ENCODE measurements at regions not wholly inside any gene's neighbourhood (a gene's known extent, or its start where the extent isn't known, plus 50 kb on each side); places are given as distances from the start of the nearest gene placed in this dataset.
A peak's percentile ranks its signal among the peaks of the same experiment; 100 is the strongest.
"Not testable (repeated sequence)": the region's sequence is repeated elsewhere in the genome, so short reads cannot be mapped to it uniquely, and the experiment has no call there.

DNA sequence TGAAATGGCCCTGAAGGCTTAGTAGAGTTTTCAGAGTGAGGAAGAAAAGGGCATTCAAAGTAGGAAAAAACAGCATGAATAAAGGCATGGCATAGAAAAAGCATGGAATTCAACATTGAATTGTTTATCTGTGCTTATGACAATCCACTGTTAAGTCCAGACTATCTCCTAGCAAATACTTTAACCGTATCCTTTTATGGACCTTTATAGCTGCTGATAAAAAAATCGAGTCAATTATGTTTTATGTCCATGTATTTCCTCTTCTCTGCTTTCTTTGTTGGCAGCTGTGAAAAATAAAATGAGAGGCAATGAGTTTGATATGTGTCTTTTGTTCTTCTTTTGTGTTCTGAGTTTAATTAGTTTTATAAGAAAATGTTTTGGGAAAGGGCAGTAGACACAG, 70.4 kb downstream of the TDRD15 start:
- DNase-seq (ENCODE audit: low read depth) = no peak

DNA sequence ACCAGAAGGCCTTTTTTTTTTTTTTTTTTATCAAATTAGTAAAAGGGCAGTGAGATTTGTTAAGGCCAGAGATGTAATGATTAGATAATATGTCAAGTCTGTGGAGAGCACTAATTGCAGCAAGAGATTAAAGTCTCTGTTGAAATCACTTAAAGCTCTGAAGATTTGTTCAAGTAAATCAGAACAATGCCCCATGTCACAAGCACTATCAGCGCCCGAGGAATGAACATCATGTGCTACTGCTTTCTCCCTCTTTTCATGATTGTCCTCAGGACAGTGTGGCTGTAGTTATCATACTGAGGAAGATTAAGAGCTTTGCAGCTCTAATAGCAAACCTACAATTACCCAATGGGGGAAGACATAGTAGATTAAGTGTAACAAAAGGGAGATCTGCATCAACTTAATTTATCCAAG, 71.1 kb downstream of the TDRD15 start:
- DNase-seq (ENCODE audit: low read depth) = no peak

DNA sequence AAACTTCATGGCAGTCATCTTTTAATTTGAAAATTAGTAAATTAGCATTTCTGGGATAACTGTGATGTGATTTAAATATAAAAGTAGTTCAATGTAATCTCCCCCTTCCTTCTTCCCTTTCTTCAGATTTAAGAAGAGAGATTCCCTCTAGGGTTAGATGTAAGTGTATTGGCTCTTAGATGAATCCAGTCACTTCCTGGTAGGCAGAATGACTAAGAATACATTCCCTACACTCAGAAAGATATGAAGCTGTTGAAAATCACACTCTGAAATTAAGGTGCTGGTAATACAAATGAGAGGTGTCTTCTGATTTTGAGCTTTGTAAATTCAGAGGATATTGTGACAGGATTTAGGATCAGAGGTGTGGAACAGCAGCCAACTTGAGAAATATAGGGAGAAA, 71.6 kb downstream of the TDRD15 start:
- DNase-seq (ENCODE audit: low read depth) = no peak

DNA sequence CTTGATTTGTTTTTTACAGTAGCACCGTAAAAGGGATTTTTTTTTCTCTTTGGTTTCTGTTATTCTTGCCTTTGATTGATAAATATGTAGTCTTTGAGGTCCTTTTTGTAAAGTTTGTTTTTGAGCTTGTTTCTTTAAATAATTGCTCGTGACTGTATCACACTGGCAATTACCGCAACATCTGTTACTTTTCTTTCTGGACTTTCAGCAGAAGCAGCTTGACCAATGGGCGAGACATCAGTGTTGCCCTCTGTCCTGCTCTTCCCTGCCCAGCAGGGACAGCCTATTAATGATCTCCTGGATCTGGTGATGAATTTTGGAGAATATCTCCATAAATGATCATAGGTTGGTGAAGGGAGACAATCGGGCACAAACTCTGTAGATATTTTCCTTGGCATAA, 74.9 kb downstream of the TDRD15 start:
- DNase-seq (ENCODE audit: low read depth) = no peak

DNA sequence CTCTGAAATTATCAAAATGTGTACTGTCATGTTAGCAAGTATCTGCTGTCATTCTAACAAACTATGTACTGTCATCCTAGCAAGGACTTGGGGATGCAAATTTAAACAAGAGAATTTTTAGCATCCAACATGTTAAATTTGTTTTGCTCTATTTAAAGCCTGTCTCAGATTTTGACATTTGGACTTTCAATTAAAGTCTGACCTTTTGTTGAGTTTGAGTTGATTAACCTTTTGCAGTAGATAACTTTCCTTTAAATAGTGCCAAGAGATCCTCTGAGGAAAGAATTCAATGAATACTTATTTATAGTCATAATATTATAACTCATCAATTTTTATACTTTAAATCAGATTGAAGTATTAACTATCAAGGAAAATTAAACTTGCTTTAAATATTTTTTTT, 80.2 kb downstream of the TDRD15 start:
- no peak for DNase-seq (ENCODE audit: low read depth)

DNA sequence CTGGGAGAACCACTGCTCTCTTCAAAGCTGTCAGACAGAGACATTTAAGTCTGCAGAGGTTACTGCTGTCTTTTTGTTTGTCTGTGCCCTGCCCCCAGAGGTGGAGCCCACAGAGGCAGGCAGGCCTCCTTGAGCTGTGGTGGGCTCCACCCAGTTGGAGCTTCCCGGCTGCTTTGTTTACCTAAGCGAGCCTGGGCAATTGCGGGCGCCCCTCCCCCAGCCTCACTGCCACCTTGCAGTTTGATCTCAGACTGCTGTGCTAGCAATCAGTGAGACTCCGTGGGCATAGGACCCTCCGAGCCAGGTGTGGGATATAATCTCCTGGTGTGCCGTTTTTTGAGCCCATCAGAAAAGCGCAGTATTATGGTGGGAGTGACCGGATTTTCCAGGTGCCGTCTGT, 90.3 kb downstream of the TDRD15 start:
- DNase-seq (ENCODE audit: low read depth) = not testable (repeated sequence)

DNA sequence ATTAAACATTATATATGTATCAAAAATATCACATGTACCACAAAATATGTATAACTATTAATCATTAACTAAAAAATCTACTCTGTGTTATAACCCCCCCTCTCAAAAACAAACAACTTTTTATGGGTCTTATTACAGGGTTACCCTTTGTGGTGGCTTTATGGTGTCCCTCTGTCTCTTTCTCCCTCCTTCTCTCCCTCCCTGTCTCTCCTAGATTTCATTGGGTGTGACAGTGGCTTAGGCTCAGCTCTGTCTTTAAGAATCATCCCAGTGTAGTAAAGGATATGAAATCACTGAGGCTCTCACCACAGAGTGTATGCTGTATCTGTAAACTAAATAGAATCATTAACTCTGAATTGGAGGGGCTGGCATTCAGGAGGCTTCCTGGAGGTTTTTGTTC, 93.7 kb downstream of the TDRD15 start:
- DNase-seq (ENCODE audit: low read depth) = no peak

DNA sequence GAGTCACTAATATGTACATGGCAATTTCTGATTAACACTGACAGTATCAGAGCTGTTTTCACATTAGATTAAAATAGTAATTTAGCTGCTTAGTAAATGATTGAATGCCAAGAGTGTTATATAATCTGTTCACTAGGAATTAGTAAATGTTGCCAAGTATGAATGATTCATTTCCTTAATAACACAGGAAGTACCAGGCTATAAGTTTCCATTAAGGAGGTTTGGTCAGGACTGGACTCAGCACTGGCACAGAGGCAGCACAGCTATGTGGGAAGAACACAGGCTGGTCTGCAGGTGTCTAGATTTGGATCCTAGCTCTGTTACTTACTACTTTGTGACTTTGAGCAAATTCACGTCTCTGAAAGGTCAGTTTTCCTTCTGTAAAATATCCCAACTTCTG, 97.2 kb downstream of the TDRD15 start:
- DNase-seq (ENCODE audit: low read depth) = peak; percentile 33

DNA sequence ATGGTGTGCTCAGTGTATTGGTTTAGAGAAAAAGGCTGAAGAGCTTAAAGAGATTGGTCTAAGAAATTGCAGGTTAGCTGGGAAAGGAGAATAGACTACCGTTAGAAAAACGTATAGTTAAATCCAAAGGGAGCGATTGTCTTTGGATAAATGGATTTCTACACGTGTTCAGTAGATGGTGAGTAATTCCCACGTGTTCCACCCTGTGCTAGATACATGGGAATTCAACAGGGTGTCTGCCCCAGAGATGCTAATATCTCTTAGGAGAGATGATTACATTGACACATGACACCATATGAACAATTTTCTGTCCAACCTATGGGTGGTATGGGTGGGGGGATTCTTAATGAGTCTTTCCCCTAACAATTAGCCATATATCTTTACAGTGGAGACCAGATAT, 99.8 kb downstream of the TDRD15 start:
- DNase-seq (ENCODE audit: low read depth) = no peak

DNA sequence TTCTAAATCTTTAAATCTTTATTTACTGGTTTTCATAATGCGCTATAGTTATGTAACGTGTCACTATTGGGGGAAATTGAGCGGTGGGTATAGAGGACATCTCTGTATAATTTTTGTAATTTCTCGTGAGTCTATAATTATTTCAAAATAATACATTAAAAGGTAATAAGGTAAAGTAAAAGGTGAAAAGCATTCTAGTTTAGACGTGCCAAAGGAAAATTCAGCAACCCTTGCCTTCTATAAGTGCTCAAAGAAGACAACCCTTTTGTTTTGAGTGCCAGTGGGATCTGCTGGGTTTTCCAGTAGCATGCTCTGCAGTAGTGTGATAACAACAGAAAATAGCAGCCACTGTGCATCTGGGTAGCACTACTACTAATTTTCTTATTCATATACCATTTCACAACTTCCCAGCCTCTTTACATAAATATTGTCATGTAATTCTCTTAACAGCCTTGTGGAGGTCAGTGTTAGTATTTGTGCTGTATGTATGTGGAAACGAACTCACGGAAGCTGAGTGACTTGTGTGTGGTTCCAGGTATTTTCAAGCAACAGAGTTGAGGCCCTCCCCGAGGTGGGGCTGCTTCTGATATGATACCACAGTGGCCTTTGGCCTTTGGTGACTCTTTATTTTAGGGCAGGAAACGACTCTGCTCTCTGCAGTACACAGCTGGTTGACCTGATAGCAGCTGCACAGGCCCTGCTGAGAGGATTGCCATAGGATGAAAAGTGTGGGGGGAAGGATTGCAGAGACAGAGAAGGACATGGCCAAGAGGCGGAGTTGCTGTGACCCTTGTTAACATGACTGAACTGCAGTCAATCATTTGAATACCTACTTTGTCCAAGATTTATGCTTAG, 104.5 kb downstream of the TDRD15 start:
- DNase-seq (ENCODE audit: low read depth) = no peak

DNA sequence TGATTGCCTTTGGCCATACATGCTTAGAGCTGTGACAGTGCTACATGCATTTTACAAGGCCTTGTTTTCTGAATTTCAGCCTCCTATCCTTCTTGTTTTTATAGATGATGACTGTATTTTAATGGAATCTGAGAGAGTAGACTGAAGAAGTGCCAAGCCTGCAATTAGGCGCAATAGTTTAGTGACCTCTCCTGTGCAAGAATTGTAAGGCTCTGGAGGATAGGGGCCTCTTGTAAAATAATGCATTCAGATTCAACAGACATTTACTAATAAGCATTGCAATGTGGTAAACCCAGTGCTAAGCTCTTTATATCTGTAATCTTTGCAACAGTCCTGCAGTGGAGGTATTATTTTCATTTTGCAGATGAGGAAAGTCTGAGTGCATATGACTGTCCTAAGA, 105.5 kb downstream of the TDRD15 start:
- DNase-seq (ENCODE audit: low read depth) = peak; percentile 17

DNA sequence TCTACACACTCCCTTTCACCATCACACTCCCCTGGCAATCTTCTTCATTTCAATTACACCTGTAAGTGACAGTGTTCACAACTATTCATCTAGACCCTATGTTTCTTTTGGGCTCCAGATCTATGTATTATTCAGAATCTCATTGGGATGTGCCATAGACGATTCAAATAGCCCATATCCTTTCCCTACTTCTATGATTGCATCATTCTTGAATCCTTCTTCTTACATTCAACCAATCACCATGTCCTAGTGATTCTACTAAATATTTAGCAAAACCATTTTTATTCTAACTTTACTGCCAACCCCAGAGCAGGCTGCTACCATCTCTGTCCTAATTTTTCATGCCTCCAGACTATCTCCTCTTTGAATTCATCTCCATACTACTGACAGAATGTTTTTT, 106.4 kb downstream of the TDRD15 start:
- DNase-seq (ENCODE audit: low read depth) = no peak

DNA sequence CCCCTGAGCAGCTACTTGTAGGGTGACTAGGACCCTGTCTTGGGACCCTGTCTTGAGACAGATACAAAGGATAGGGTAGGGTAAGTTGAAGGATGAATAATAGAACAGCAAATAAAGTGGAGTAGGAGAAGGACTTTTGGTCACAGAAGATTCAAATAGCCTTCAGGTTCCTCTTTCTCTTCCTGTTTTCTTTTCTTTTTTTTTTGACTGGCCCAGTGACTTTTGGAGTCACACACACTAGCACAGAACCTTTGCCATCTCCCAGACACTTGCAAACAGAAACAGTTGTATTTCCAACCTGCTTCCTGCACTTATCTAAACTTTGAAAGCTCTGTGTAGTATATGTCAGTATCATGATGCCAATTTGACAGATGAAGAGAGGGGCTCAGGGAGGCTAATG, 108.2 kb downstream of the TDRD15 start:
- DNase-seq (ENCODE audit: low read depth) = no peak

DNA sequence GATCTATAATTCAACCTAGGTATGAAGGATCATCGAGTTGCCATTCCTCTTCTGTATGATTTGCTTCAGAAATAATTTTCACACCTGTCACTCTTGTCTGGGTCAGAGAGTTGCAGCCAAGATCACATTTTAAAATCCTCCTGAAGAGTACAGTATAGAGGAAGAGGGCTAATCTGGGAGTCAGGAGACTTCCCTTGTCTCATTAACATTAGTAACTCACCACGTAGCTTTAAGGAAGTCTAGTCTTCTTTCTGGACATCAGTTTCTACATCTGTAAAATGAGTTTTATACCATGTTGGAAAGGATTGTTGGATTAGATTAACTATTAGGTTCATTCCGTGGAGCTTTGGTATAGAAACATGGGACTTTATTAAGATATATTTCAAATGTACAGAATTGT, 109.4 kb downstream of the TDRD15 start:
- no peak for DNase-seq (ENCODE audit: low read depth)

DNA sequence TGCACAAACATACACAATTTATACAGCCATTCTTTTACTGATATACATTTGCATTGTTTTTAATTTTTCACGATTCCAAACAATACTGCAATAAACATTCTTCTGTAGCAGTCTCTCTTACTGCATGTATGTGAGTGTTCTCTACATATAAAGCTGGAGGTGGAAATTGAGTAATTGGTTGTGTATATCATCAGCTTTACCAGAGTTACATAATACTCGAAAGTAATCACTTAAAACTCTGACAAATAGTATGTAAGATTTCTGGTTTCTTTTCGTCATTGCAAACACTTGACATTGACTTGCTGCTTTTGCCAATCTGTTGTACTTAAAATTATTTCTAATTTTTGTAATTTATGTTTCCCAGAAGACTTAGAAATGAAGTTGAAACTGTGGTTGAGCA, 110.2 kb downstream of the TDRD15 start:
- no peak for DNase-seq (ENCODE audit: low read depth)

DNA sequence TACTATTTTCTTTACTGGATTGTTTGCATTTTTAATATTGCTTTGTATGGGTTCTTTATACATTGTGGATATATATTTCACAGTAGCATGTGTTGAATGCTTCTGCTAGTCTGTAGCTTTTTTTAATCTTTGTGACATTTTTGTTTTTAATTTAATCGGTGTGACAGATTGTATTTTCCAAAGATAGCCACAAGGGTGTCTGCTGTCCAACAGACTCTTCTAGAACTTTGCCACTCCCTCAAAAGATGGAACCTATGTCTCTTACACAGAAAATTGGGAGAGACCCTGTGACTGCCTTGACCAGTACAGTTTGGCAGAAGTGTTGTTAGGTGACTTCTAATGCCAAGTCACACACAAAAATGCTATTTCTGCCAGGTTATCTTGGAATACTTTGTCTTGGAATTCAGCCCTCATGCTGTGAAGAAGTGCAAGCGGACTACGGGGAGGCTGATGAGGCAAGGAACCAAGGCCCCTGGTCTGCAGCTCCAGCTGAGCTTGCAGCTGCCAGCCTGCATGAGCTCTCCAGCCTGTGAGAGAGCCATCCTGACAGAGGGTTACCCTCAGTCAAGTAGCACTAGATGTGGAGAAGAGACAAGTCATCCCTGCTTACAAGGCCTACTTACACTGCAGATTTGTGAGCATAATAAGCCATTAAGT, 110.8 kb downstream of the TDRD15 start:
- DNase-seq (ENCODE audit: low read depth) = no peak

DNA sequence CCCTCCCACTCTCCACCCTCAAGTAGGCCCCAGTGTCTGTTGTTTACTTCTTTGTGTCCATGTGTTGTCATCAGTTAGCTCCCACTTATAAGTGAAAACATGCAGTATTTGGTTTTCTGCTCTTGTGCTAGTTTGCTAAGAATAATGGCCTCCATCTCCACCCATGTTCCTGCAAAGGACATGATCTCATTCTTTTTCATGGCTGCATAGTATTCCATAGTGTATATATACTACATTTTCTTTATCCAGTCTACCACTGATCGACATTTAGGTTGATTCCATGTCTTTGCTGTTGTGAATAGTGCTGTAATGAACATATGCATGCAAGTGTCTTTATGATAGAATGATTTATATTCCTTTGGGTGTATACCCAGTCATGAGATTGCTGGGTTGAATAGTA, 116.0 kb downstream of the TDRD15 start:
- not testable (repeated sequence) for DNase-seq (ENCODE audit: low read depth)

DNA sequence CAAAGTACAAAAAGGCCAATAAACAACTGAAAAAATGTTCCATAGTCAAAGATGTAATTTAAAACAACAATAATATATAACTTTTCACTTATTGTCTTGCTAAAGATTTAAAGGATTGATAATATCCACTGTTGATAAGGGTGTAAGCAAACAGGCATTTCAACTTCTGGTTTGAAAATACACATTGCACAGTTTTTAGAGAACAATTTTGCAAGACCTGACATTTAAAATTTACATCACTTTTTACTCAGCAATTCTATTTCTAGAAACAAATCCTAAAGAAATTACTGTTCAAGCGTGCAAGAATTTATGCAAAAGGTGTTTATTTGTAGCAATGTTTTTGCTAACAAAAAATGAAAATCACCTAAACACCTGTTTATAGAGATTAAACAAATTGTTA, 120.4 kb downstream of the TDRD15 start:
- DNase-seq (ENCODE audit: low read depth) = no peak

DNA sequence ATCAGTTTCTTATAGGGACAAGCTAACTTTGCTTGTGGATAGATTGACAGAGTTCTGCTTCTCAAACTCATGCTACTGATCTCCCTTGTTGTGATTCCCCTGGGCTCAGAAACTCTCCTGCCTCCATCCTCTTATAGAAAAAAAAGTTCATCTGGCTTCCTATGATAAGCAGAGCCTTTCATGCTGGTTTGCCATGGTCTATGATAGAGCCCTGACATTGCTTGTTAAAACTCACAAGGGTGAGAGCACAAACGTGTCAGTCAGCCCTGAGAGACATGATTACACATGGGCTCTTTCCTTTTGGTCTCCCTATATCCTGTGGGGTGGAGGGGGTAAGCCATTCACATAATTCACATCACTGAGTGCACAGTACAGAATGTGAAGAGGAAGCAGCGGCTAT, 121.8 kb downstream of the TDRD15 start:
- no peak for DNase-seq (ENCODE audit: low read depth)

DNA sequence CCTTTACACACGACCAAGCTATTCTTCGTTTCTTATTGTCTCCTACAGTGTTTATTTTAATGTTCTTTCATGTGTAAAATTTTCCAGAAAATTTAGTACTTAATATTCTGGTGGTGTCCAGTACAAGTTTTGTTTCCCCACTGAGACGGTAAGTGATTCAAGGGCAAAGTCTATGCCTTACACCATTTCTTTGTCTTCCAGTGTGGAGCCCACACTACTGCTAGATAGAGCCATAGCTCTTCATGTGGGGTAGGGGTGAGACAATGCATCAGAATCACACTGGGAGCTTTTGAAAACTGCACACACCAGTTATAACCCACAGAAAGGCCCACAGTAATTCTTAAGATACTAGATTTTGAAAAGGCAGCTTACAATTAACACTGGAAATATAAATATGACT, 125.6 kb downstream of the TDRD15 start:
- DNase-seq (ENCODE audit: low read depth) = no peak

DNA sequence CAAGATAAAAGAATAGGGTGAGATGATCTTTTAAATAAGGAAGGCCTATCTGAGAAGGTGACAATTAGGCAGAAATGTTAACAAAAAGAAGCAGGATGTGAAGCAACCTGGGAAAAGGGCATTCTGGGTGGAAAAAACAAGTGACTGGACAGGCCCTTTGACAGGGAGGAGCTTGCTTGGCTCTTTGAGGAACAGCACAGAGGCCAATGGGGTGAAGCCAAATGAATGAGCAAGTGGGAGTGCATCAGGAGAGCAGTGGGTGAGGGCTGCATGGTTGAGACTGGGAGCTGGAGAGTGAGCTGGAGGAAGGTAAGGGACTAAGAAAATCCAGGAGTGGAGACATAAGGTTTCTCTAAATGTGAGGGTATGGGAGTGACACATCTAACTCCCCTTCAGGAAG, 126.9 kb downstream of the TDRD15 start:
- no peak for DNase-seq (ENCODE audit: low read depth)

DNA sequence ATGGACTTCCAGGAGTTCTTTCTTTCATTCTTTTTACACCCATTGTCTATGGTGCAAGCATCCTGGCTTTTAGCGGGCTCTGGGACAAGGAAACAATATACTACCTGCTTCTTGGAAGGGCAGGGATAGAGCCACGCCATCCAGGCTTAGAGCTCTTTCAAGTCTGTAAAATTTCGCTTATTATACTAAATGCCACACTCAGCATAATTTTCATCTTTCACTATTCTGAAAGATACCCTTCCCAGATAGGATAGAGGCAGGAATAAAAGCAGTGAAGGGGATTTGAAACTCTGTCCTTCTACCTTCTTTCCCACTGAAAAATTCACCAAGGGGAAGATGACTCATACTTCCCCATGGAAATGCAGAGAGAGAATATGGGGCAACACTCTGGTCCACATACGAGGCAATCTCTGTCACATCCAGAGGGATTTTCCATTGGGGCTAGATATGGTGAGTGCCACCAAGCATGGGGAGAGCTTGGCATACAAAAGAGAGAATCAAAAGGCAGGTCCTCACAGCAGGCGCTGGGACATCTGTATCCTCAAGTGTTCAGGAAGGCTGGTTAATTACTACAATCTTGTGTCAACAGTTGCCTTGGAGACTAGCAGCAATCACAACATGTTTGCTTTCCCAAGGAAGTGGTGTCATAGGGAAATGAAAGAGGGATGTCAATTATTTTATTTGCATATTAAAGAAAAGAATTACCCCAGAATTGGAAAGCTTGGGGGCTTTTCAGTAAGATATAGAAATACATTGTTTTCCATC, 127.6 kb downstream of the TDRD15 start:
- DNase-seq (ENCODE audit: low read depth) = no peak
